GM23338 (cell line): ENCODE measurements at regions not wholly inside any gene's neighbourhood (a gene's known extent, or its start where the extent isn't known, plus 50 kb on each side); places are given as distances from the start of the nearest gene placed in this dataset.

Source experiments
- ATAC-seq: fragments of 200-7000 bp; cut with Tn5 transposase; 3 replicates; pipeline ENCODE4 v1.9.1; 2020
- DNase-seq: peaks from one replicate; pipeline ENCODE4 v3.0.0-alpha.2; 2015; ENCODE audit warnings: low spot score
- H2AFZ ChIP-seq: fragments of 200-600 bp; sonication (generic); 2 replicates; pipeline ENCODE4 v1.8.0; 2016; ENCODE audit warnings: antibody characterized with exemption, mild to moderate bottlenecking, moderate library complexity
- H3F3A ChIP-seq: fragments of 200-600 bp; sonication (generic); replicated peaks from 2 replicates; pipeline ENCODE4 v1.8.0; 2017; ENCODE audit warnings: antibody characterized with exemption, mixed run types, low read depth
- H3K27ac ChIP-seq: fragments of 200-600 bp; sonication (generic); 2 replicates; pipeline ENCODE4 v1.6.1; 2016; ENCODE audit warnings: low read depth
- H3K27me3 ChIP-seq: fragments of 200-600 bp; sonication (generic); 2 replicates; pipeline ENCODE4 v1.8.0; 2016; ENCODE audit warnings: mild to moderate bottlenecking, mixed run types, moderate library complexity; ENCODE audit not compliant: insufficient read depth
- H3K36me3 ChIP-seq: fragments of 200-600 bp; sonication (generic); 2 replicates; pipeline ENCODE4 v1.8.0; 2016; ENCODE audit warnings: mild to moderate bottlenecking; ENCODE audit not compliant: insufficient read depth
- H3K4me1 ChIP-seq: fragments of 200-600 bp; sonication (generic); 2 replicates; pipeline ENCODE4 v1.8.0; 2016; ENCODE audit warnings: mild to moderate bottlenecking, moderate library complexity; ENCODE audit not compliant: insufficient read depth
- H3K4me2 ChIP-seq: fragments of 200-600 bp; sonication (generic); 2 replicates; pipeline ENCODE4 v1.7.1; 2017; ENCODE audit warnings: mixed run types
- H3K4me3 ChIP-seq: fragments of 200-600 bp; sonication (generic); 2 replicates; pipeline ENCODE4 v1.6.1; 2016; ENCODE audit warnings: mixed run types
- H3K79me2 ChIP-seq: fragments of 200-600 bp; sonication (generic); replicated peaks from 2 replicates; pipeline ENCODE4 v1.8.0; 2017; ENCODE audit warnings: mild to moderate bottlenecking; ENCODE audit not compliant: insufficient read depth
- H3K9me2 ChIP-seq: fragments of 200-600 bp; sonication (generic); 2 replicates; pipeline ENCODE4 v1.8.0; 2017; ENCODE audit not compliant: insufficient read depth
- H4K20me1 ChIP-seq: fragments of 200-600 bp; sonication (generic); replicated peaks from 2 replicates; pipeline ENCODE4 v1.8.0; 2017; ENCODE audit warnings: mild to moderate bottlenecking; ENCODE audit not compliant: insufficient read depth
- H3K27ac Mint-ChIP-seq: 2 replicates; pipeline ENCODE4 v1.8.0; 2020; ENCODE audit warnings: inconsistent platforms, mild to moderate bottlenecking, moderate library complexity, mixed read lengths
- H3K27me3 Mint-ChIP-seq: 3 replicates; pipeline ENCODE4 v1.8.0; 2022; ENCODE audit warnings: low read depth, mild to moderate bottlenecking, moderate library complexity, mixed read lengths, inconsistent platforms; ENCODE audit not compliant: insufficient read depth, poor library complexity
- H3K36me3 Mint-ChIP-seq: 3 replicates; pipeline ENCODE4 v1.8.0; 2021; ENCODE audit warnings: low read depth, mild to moderate bottlenecking, inconsistent platforms, moderate library complexity, mixed read lengths
- H3K4me1 Mint-ChIP-seq: 3 replicates; pipeline ENCODE4 v1.8.0; 2020; ENCODE audit warnings: mild to moderate bottlenecking, inconsistent platforms, mixed read lengths
- H3K4me3 Mint-ChIP-seq: 3 replicates; pipeline ENCODE4 v1.8.0; 2021; ENCODE audit warnings: moderate library complexity, mild to moderate bottlenecking, inconsistent platforms, mixed read lengths
- H3K9me3 Mint-ChIP-seq: 3 replicates; pipeline ENCODE4 v1.8.0; 2020; ENCODE audit warnings: moderate library complexity, mild to moderate bottlenecking, inconsistent platforms, mixed read lengths
- CTCF ChIP-seq, 2 experiments: fragments of 200-600 bp in 1 of 2; sonication (generic) in 1 of 2; conservative IDR thresholded peaks; 2 replicates each; pipeline versions ENCODE4 v1.5.1 to v1.6.1; 2016 to 2017; ENCODE audit warnings: antibody characterized with exemption in 2 of 2, low read depth in 2 of 2, mild to moderate bottlenecking in 2 of 2, moderate library complexity in 1 of 2
- ETS1 ChIP-seq: IDR thresholded peaks from 2 replicates; pipeline ENCODE4 v1.6.1; 2016; ENCODE audit warnings: antibody characterized with exemption
- EZH2phosphoT487 ChIP-seq: fragments of 200-600 bp; sonication (generic); IDR thresholded peaks from one replicate; pipeline ENCODE4 v1.8.1; 2018; ENCODE audit warnings: antibody characterized with exemption; ENCODE audit not compliant: unreplicated experiment
- ZNF331 ChIP-seq: fragments of 250-450 bp; sonication (Bioruptor Pico); IDR thresholded peaks from 2 replicates; pipeline ENCODE4 v1.5.0; 2020; ENCODE audit warnings: low read depth, mild to moderate bottlenecking, moderate library complexity
- TF ChIP-seq, protein P1 (sequence below): fragments of 250-450 bp; sonication (Bioruptor Pico); IDR thresholded peaks from 2 replicates; pipeline ENCODE4 v1.5.0; 2020; ENCODE audit warnings: mild to moderate bottlenecking, moderate library complexity

DNA sequence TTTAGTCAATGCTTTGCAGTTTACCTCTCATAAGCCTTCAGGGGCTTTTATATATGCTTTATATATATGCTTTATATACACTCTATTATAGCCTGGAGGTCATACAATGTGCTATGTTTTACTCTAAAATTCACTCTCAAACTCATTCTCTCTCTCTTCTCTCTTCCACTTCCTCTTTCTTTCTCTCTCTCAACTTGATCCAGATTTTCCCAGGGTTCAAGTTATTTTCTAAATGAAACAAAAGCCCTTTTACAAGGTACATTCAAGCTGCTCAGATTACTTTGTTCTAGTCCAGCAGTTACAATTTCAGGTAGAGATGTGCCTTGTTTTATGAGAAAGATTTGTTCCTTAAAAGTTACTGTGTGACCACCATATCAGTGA lies 79.6 kb upstream of the ACP3 start (continued):
- TF ChIP-seq EZH2phosphoT487: no peak
- no peak for TF ChIP-seq ETS1
- TF ChIP-seq, protein P1, sequence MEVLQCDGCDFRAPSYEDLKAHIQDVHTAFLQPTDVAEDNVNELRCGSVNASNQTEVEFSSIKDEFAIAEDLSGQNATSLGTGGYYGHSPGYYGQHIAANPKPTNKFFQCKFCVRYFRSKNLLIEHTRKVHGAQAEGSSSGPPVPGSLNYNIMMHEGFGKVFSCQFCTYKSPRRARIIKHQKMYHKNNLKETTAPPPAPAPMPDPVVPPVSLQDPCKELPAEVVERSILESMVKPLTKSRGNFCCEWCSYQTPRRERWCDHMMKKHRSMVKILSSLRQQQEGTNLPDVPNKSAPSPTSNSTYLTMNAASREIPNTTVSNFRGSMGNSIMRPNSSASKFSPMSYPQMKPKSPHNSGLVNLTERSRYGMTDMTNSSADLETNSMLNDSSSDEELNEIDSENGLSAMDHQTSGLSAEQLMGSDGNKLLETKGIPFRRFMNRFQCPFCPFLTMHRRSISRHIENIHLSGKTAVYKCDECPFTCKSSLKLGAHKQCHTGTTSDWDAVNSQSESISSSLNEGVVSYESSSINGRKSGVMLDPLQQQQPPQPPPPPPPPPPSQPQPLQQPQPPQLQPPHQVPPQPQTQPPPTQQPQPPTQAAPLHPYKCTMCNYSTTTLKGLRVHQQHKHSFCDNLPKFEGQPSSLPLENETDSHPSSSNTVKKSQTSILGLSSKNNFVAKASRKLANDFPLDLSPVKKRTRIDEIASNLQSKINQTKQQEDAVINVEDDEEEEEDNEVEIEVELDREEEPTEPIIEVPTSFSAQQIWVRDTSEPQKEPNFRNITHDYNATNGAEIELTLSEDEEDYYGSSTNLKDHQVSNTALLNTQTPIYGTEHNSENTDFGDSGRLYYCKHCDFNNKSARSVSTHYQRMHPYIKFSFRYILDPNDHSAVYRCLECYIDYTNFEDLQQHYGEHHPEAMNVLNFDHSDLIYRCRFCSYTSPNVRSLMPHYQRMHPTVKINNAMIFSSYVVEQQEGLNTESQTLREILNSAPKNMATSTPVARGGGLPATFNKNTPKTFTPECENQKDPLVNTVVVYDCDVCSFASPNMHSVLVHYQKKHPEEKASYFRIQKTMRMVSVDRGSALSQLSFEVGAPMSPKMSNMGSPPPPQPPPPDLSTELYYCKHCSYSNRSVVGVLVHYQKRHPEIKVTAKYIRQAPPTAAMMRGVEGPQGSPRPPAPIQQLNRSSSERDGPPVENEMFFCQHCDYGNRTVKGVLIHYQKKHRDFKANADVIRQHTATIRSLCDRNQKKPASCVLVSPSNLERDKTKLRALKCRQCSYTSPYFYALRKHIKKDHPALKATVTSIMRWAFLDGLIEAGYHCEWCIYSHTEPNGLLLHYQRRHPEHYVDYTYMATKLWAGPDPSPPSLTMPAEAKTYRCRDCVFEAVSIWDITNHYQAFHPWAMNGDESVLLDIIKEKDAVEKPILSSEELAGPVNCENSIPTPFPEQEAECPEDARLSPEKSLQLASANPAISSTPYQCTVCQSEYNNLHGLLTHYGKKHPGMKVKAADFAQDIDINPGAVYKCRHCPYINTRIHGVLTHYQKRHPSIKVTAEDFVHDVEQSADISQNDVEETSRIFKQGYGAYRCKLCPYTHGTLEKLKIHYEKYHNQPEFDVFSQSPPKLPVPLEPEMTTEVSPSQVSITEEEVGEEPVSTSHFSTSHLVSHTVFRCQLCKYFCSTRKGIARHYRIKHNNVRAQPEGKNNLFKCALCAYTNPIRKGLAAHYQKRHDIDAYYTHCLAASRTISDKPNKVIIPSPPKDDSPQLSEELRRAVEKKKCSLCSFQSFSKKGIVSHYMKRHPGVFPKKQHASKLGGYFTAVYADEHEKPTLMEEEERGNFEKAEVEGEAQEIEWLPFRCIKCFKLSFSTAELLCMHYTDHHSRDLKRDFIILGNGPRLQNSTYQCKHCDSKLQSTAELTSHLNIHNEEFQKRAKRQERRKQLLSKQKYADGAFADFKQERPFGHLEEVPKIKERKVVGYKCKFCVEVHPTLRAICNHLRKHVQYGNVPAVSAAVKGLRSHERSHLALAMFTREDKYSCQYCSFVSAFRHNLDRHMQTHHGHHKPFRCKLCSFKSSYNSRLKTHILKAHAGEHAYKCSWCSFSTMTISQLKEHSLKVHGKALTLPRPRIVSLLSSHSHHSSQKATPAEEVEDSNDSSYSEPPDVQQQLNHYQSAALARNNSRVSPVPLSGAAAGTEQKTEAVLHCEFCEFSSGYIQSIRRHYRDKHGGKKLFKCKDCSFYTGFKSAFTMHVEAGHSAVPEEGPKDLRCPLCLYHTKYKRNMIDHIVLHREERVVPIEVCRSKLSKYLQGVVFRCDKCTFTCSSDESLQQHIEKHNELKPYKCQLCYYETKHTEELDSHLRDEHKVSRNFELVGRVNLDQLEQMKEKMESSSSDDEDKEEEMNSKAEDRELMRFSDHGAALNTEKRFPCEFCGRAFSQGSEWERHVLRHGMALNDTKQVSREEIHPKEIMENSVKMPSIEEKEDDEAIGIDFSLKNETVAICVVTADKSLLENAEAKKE (CRISPR knock-in tag): no peak

DNA sequence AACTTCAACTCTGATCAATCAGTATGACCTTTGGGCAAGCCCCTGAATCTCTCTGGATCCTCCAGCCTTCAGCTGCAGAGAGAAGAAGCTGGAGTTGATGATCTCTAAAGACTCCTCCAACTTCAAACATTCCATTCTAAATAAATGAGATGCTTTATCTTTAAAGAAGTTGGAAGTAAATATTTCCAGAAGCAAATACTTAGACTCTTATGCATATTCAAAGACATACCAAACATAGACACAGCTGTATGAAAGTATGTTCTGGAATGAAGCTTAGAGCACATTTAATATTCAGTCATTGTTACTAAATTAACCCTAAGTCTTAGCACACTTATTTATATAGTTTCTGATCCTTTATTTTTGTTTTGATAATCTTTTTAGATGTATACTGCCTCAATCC lies 77.6 kb upstream of the ACP3 start:
- Histone ChIP-seq H3K9me2 (no peaks in the 10 kb centered on the region; the same call in 1 of the 2 replicates), H4K20me1 (no peaks in the 10 kb centered on the region; the same call in 1 of the 2 replicates), H3K79me2 (no peaks in the 10 kb centered on the region), H3F3A (no peaks in the 10 kb centered on the region), H3K27me3 (no peaks in the 10 kb centered on the region), H3K4me3 (no peak overlapping the region), H3K4me2 (no peak overlapping the region), H3K36me3 (no peaks in the 10 kb centered on the region), H2AFZ (no peak overlapping the region), H3K27ac (no peak overlapping the region), H3K4me1 (no peaks in the 10 kb centered on the region; the same call in 1 of the 2 replicates)
- Mint-ChIP-seq H3K4me1 (no peaks in the 10 kb centered on the region; the same call in 2 of the 3 replicates), H3K9me3 (no peaks in the 10 kb centered on the region), H3K27me3 (no peaks in the 10 kb centered on the region), H3K27ac (no peak overlapping the region), H3K36me3 (no peaks in the 10 kb centered on the region), H3K4me3 (no peak overlapping the region)
- DNase-seq: no peak
- ATAC-seq: no peak
- TF ChIP-seq CTCF (conservative IDR thresholded peaks at IDR 0.05; ENCODE audit: low read depth in 2 of 2) (no peak), ZNF331 (CRISPR knock-in tag) (no peak)
- TF ChIP-seq, protein P1 (CRISPR knock-in tag): no peak
